ENCODE measurements at regions not wholly inside any gene's neighbourhood (a gene's known extent, or its start where the extent isn't known, plus 50 kb on each side); places are given as distances from the start of the nearest gene placed in this dataset.

DNA sequence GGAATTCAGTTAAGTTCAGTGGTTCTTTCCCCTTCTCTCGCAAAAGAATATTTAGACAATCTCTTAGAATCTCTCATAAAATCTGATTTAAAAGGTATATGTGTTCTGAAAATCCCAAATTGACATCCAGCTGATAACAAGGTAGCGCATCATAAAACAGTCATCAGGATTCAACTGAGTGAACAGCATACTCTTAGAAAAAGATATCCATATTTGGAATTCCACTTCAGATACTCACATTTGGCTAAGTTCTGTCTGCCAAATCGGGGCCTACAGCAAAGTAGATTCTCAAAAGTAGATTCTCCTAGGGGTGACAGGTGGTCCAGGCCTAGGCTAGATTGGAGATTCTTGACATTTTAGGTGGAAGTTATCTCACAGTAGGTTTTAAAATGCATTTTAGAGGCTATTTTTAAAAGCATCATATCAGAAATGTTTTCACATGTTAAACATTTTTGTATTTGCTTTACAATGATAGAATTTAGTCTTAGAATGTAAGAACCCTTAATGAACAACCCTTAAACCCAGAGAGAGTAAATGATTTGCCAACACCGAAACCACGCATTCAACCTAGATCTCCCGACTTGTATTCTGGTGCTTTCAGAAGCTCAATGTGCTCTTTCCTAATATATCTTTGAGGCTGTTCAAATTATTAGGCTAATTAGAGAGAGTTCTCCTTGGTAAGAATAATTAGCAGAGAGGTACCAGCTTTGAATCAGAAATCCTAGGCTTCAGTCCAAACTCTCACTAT, 318.9 kb downstream of the LMO4 start (continued):
- TF ChIP-seq, protein P1, sequence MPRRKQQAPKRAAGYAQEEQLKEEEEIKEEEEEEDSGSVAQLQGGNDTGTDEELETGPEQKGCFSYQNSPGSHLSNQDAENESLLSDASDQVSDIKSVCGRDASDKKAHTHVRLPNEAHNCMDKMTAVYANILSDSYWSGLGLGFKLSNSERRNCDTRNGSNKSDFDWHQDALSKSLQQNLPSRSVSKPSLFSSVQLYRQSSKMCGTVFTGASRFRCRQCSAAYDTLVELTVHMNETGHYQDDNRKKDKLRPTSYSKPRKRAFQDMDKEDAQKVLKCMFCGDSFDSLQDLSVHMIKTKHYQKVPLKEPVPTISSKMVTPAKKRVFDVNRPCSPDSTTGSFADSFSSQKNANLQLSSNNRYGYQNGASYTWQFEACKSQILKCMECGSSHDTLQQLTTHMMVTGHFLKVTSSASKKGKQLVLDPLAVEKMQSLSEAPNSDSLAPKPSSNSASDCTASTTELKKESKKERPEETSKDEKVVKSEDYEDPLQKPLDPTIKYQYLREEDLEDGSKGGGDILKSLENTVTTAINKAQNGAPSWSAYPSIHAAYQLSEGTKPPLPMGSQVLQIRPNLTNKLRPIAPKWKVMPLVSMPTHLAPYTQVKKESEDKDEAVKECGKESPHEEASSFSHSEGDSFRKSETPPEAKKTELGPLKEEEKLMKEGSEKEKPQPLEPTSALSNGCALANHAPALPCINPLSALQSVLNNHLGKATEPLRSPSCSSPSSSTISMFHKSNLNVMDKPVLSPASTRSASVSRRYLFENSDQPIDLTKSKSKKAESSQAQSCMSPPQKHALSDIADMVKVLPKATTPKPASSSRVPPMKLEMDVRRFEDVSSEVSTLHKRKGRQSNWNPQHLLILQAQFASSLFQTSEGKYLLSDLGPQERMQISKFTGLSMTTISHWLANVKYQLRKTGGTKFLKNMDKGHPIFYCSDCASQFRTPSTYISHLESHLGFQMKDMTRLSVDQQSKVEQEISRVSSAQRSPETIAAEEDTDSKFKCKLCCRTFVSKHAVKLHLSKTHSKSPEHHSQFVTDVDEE (CRISPR knock-in tag; IDR thresholded peaks at IDR 0.05), result no peak
- no peak for TF ChIP-seq TCF4 (CRISPR knock-in tag; IDR thresholded peaks at IDR 0.05; ENCODE audit: borderline replicate concordance)
- no peak for TF ChIP-seq ZFP3 (CRISPR knock-in tag; IDR thresholded peaks at IDR 0.05)
- no peak for TF ChIP-seq PPARA (CRISPR knock-in tag; IDR thresholded peaks at IDR 0.05; ENCODE audit: borderline replicate concordance)
- TF ChIP-seq, protein P2, sequence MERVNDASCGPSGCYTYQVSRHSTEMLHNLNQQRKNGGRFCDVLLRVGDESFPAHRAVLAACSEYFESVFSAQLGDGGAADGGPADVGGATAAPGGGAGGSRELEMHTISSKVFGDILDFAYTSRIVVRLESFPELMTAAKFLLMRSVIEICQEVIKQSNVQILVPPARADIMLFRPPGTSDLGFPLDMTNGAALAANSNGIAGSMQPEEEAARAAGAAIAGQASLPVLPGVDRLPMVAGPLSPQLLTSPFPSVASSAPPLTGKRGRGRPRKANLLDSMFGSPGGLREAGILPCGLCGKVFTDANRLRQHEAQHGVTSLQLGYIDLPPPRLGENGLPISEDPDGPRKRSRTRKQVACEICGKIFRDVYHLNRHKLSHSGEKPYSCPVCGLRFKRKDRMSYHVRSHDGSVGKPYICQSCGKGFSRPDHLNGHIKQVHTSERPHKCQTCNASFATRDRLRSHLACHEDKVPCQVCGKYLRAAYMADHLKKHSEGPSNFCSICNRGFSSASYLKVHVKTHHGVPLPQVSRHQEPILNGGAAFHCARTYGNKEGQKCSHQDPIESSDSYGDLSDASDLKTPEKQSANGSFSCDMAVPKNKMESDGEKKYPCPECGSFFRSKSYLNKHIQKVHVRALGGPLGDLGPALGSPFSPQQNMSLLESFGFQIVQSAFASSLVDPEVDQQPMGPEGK (CRISPR knock-in tag; IDR thresholded peaks at IDR 0.05; ENCODE audit: borderline replicate concordance), result no peak
- no peak for TF ChIP-seq ISL1 (CRISPR knock-in tag; IDR thresholded peaks at IDR 0.05)
- TF ChIP-seq SNAI2 (CRISPR knock-in tag; IDR thresholded peaks at IDR 0.05), result no peak
- TF ChIP-seq CSDC2 (CRISPR knock-in tag; IDR thresholded peaks at IDR 0.05), result no peak
- TF ChIP-seq BACH2 (CRISPR knock-in tag; IDR thresholded peaks at IDR 0.05; ENCODE audit: borderline replicate concordance), result no peak
- no peak for TF ChIP-seq ARNTL (CRISPR knock-in tag; IDR thresholded peaks at IDR 0.05; ENCODE audit: borderline replicate concordance, low read depth)

- ATAC-seq, result no peak
- TF ChIP-seq OSR1 (CRISPR knock-in tag; IDR thresholded peaks at IDR 0.05), result no peak
Observed at GRCh38 chr1:87648323-87649119, 319.8 kb downstream of the LMO4 start.

DNA sequence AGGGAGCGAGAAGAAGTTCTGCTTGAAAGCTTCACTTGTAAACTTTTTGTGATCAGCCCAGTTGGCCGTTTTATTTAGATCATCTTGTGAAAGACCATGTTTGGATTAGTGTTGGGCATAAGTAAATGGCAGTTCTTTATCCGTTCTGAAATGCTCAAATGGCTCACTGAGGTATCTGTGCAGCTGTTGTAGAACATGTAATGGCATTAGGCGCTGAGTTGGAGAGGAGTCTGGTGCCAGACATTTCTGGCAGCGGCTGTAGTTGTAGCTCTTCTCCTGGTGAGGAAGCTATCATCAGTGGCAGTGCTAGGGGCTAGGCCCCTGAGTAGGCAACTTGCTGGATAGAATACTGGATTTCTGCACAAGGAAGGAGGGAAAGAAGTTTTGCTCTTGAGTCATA, 321.6 kb downstream of the LMO4 start:
- TF ChIP-seq ZNF70 (CRISPR knock-in tag; IDR thresholded peaks at IDR 0.05), result no peak
- TF ChIP-seq, protein P2 (CRISPR knock-in tag; IDR thresholded peaks at IDR 0.05; ENCODE audit: borderline replicate concordance), result no peak
- no peak for TF ChIP-seq CSDC2 (CRISPR knock-in tag; IDR thresholded peaks at IDR 0.05)
- TF ChIP-seq SNAI2 (CRISPR knock-in tag; IDR thresholded peaks at IDR 0.05), result no peak
- no peak for TF ChIP-seq BACH2 (CRISPR knock-in tag; IDR thresholded peaks at IDR 0.05; ENCODE audit: borderline replicate concordance)
- no peak for TF ChIP-seq ISL1 (CRISPR knock-in tag; IDR thresholded peaks at IDR 0.05)
- no peak for TF ChIP-seq TOX (CRISPR knock-in tag; IDR thresholded peaks at IDR 0.05; ENCODE audit: borderline replicate concordance)
- TF ChIP-seq OSR1 (CRISPR knock-in tag; IDR thresholded peaks at IDR 0.05), result no peak
- TF ChIP-seq ZFP30 (CRISPR knock-in tag; IDR thresholded peaks at IDR 0.05), result no peak
- no peak for TF ChIP-seq ZNF565 (CRISPR knock-in tag; conservative IDR thresholded peaks at IDR 0.05; ENCODE audit: low read depth)
- TF ChIP-seq POU6F1 (CRISPR knock-in tag; IDR thresholded peaks at IDR 0.05; ENCODE audit: borderline replicate concordance, low read depth), result no peak
- TF ChIP-seq, protein P3, sequence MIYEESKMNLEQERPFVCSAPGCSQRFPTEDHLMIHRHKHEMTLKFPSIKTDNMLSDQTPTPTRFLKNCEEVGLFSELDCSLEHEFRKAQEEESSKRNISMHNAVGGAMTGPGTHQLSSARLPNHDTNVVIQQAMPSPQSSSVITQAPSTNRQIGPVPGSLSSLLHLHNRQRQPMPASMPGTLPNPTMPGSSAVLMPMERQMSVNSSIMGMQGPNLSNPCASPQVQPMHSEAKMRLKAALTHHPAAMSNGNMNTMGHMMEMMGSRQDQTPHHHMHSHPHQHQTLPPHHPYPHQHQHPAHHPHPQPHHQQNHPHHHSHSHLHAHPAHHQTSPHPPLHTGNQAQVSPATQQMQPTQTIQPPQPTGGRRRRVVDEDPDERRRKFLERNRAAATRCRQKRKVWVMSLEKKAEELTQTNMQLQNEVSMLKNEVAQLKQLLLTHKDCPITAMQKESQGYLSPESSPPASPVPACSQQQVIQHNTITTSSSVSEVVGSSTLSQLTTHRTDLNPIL (CRISPR knock-in tag; IDR thresholded peaks at IDR 0.05; ENCODE audit: low read depth), result no peak
- no peak for TF ChIP-seq ESRRG (CRISPR knock-in tag; IDR thresholded peaks at IDR 0.05)
- TF ChIP-seq ARNTL (CRISPR knock-in tag; IDR thresholded peaks at IDR 0.05; ENCODE audit: borderline replicate concordance, low read depth), result no peak
- TF ChIP-seq TCF4 (CRISPR knock-in tag; IDR thresholded peaks at IDR 0.05; ENCODE audit: borderline replicate concordance), result no peak
- no peak for TF ChIP-seq GLIS3 (CRISPR knock-in tag; IDR thresholded peaks at IDR 0.05)

More for the DNA sequence above, 321.6 kb downstream of the LMO4 start:
- no peak for ATAC-seq
